PC-9 (cell line): ENCODE measurements at regions not wholly inside any gene's neighbourhood (a gene's known extent, or its start where the extent isn't known, plus 50 kb on each side); places are given as distances from the start of the nearest gene placed in this dataset.

Experiments
- BruUV-seq: library from RNA; stranded (reverse); fragments of 400-500 nt; replicated peaks from 2 replicates; lab custom pipeline; 2021; lab: Mats Ljungman, UMichigan
- CTCF ChIA-PET: fragments of 300-600 bp; sonication (Branson Sonifier 250); formaldehyde crosslinking; loops from one replicate; lab custom pipeline; 2022; ENCODE audit warnings: antibody characterized with exemption; lab: Charles Lee
- POLR2A ChIA-PET: fragments of 300-600 bp; sonication (Branson Sonifier 250); formaldehyde crosslinking; loops from one replicate; lab custom pipeline; 2022; ENCODE audit warnings: antibody characterized with exemption; ENCODE audit not compliant: unreplicated experiment; lab: Charles Lee
- DNase-seq, 2 experiments: peaks; one replicate each; pipeline versions ENCODE4 v3.0.0 to v3.0.0-alpha.2; 2015 to 2022; ENCODE audit warnings: mixed read lengths in 1 of 2
- H2AFZ ChIP-seq: fragments of 200-600 bp; sonication (generic); 2 replicates; pipeline ENCODE4 v1.8.1; 2017; ENCODE audit warnings: antibody characterized with exemption
- H3F3A ChIP-seq: fragments of 200-600 bp; sonication (generic); 2 replicates; pipeline ENCODE4 v1.8.1; 2017; ENCODE audit warnings: antibody characterized with exemption, mild to moderate bottlenecking, low read depth; ENCODE audit not compliant: insufficient read depth
- H3K27ac ChIP-seq: fragments of 200-600 bp; sonication (generic); 2 replicates; pipeline ENCODE4 v1.6.1; 2016; ENCODE audit warnings: mixed run types
- H3K27me3 ChIP-seq: fragments of 200-600 bp; sonication (generic); 2 replicates; pipeline ENCODE4 v1.6.1; 2016; ENCODE audit warnings: low read depth, mixed run types; ENCODE audit not compliant: insufficient read depth
- H3K36me3 ChIP-seq: fragments of 200-600 bp; sonication (generic); 2 replicates; pipeline ENCODE4 v1.6.1; 2016; ENCODE audit warnings: low read depth, mixed run types
- H3K4me1 ChIP-seq: fragments of 200-600 bp; sonication (generic); replicated peaks from 2 replicates; pipeline ENCODE4 v1.6.1; 2016; ENCODE audit warnings: mixed run types; ENCODE audit not compliant: insufficient read depth
- H3K4me2 ChIP-seq: fragments of 200-600 bp; sonication (generic); 2 replicates; pipeline ENCODE4 v1.6.1; 2017; ENCODE audit warnings: mixed run types
- H3K4me3 ChIP-seq: fragments of 200-600 bp; sonication (generic); 2 replicates; pipeline ENCODE4 v1.6.1; 2016; ENCODE audit warnings: mixed run types
- H3K79me2 ChIP-seq: fragments of 200-600 bp; sonication (generic); 2 replicates; pipeline ENCODE4 v1.6.1; 2017; ENCODE audit warnings: low read depth, mixed run types
- H3K9me2 ChIP-seq: fragments of 200-600 bp; sonication (generic); 2 replicates; pipeline ENCODE4 v1.8.1; 2017; ENCODE audit warnings: mild to moderate bottlenecking; ENCODE audit not compliant: insufficient read depth
- H3K9me3 ChIP-seq: fragments of 200-600 bp; sonication (generic); 2 replicates; pipeline ENCODE4 v1.8.1; 2016; ENCODE audit warnings: low read depth; ENCODE audit not compliant: insufficient read depth
- H4K20me1 ChIP-seq: fragments of 200-600 bp; sonication (generic); 2 replicates; pipeline ENCODE4 v1.8.1; 2017; ENCODE audit not compliant: insufficient read depth
- CTCF ChIP-seq: fragments of 200-600 bp; sonication (generic); conservative IDR thresholded peaks from 2 replicates; pipeline ENCODE4 v1.6.1; 2017; ENCODE audit warnings: mixed run types, antibody characterized with exemption, mild to moderate bottlenecking, moderate library complexity
- EZH2 ChIP-seq: fragments of 200-600 bp; sonication (generic); IDR thresholded peaks from 2 replicates; pipeline ENCODE4 v1.8.0; 2017; ENCODE audit warnings: antibody characterized with exemption, low read depth
- intact Hi-C: fragments of 100-400 bp; cut with micrococcal nuclease; formaldehyde crosslinking; loops from one replicate; pipeline ENCODE4 v1.10.0; 2022; ENCODE audit not compliant: unreplicated experiment

DNA sequence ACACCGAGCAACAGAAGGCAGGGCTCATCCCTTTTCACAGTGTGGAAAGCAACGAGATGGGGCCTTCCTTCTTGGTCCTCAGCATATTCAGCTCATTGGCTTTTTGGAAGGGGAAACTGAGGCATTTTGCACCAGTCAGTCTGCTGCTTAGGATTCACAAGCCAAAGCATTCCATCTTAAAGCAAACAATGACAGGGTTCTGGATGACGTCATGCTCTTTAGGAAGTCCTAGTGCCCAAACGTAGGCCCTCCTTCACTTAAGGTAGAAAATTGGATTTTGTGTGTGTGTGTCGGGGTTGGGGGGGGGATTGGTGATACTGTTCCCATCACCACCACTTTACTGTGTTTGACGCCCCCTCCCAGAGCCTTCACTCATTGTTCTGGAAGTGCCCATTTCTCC, 101.6 kb downstream of the SELENOF start:
- CTCF ChIA-PET = no interaction called here
- no peak for DNase-seq
- H3K4me1 ChIP-seq = no peaks in the 10 kb centered on the region
- H4K20me1 ChIP-seq = no peaks in the 10 kb centered on the region
- H3K9me3 ChIP-seq = no peaks in the 10 kb centered on the region
- H3K79me2 ChIP-seq = no peaks in the 10 kb centered on the region
- H3K4me2 ChIP-seq = no peak overlapping the region
- 0 out of 2 replicates have a peak, but pooled peaks cover 9% of the 10 kb centered on the region for H3K27me3 ChIP-seq
- H3K9me2 ChIP-seq = no peaks in the 10 kb centered on the region
- no peaks in the 10 kb centered on the region for H3F3A ChIP-seq
- no peak for TF ChIP-seq CTCF
- TF ChIP-seq EZH2 = no peak
- H3K27ac ChIP-seq = no peak overlapping the region
- no peak overlapping the region for H2AFZ ChIP-seq
- BruUV-seq = no TSS peak
- intact Hi-C loops = no loop called here
- POLR2A ChIA-PET = no interaction called here
- H3K36me3 ChIP-seq = no peaks in the 10 kb centered on the region
- no peak overlapping the region for H3K4me3 ChIP-seq
